Midbrain (tissue), 1 donor: ENCODE measurements at regions not wholly inside any gene's neighbourhood (a gene's known extent, or its start where the extent isn't known, plus 50 kb on each side); places are given as distances from the start of the nearest gene placed in this dataset.

Experiments
- DNase-seq: peaks from one replicate; lab custom pipeline; 2025; lab: John Stamatoyannopoulos, UW

GRCh38 chr6:91462241-91462640 is 875.4 kb upstream of the MAP3K7 start:
- no peak for DNase-seq

- no peak for DNase-seq
These were observed 866.5 kb upstream of the MAP3K7 start for GRCh38 chr6:91453224-91453878.

GRCh38 chr6:91449539-91449938 is 862.7 kb upstream of the MAP3K7 start:
- DNase-seq, result no peak

GRCh38 chr6:91447530-91448254 is 860.8 kb upstream of the MAP3K7 start:
- no peak for DNase-seq

- no peak for DNase-seq
These were observed 860.2 kb upstream of the MAP3K7 start for GRCh38 chr6:91447081-91447480.

GRCh38 chr6:91443405-91443804 is 856.5 kb upstream of the MAP3K7 start:
- no peak for DNase-seq

GRCh38 chr6:91442342-91442741 is 855.5 kb upstream of the MAP3K7 start:
- DNase-seq, result no peak

GRCh38 chr6:91438570-91438969 is 851.7 kb upstream of the MAP3K7 start:
- DNase-seq, result no peak

- DNase-seq, result no peak
These were observed 850.5 kb upstream of the MAP3K7 start for GRCh38 chr6:91437315-91437729.

- no peak for DNase-seq
These were observed 849.6 kb upstream of the MAP3K7 start for GRCh38 chr6:91436448-91436847.

GRCh38 chr6:91435630-91436029 is 848.8 kb upstream of the MAP3K7 start:
- no peak for DNase-seq

GRCh38 chr6:91434576-91434975 is 847.7 kb upstream of the MAP3K7 start:
- DNase-seq, result no peak

- no peak for DNase-seq
These were observed 847.0 kb upstream of the MAP3K7 start for GRCh38 chr6:91433660-91434534.

- DNase-seq, result no peak
These were observed 842.2 kb upstream of the MAP3K7 start for GRCh38 chr6:91428953-91429560.

GRCh38 chr6:91428296-91428695 is 841.4 kb upstream of the MAP3K7 start:
- no peak for DNase-seq

GRCh38 chr6:91420243-91420642 is 833.4 kb upstream of the MAP3K7 start:
- no peak for DNase-seq

- no peak for DNase-seq
These were observed 828.2 kb upstream of the MAP3K7 start for GRCh38 chr6:91415031-91415605.

GRCh38 chr6:91412532-91412931 is 825.7 kb upstream of the MAP3K7 start:
- no peak for DNase-seq

GRCh38 chr6:91407706-91408105 is 820.8 kb upstream of the MAP3K7 start:
- no peak for DNase-seq

- DNase-seq, result no peak
These were observed 806.1 kb upstream of the MAP3K7 start for GRCh38 chr6:91392951-91393350.

- DNase-seq, result no peak
These were observed 800.6 kb upstream of the MAP3K7 start for GRCh38 chr6:91387290-91388059.
